Testis (tissue), 2 donors: ENCODE measurements at regions not wholly inside any gene's neighbourhood (a gene's known extent, or its start where the extent isn't known, plus 50 kb on each side); places are given as distances from the start of the nearest gene placed in this dataset.

Experiments used
- POLR2A ChIP-seq: fragments of 450-650 bp; IDR thresholded peaks from one replicate; pipeline ENCODE4 v1.6.1; 2017; ENCODE audit warnings: antibody characterized with exemption, mild to moderate bottlenecking, moderate library complexity
- TF ChIP-seq, protein P1 (sequence below), 3 experiments: fragments of 450-650 bp in 2 of 3; fragments of 200-600 bp in 1 of 3; sonication (generic) in 1 of 3; IDR thresholded peaks; one replicate each; pipeline ENCODE4 v1.5.1; 2016 to 2019; ENCODE audit warnings: antibody characterized with exemption in 3 of 3, mild to moderate bottlenecking in 2 of 3, moderate library complexity in 1 of 3

DNA sequence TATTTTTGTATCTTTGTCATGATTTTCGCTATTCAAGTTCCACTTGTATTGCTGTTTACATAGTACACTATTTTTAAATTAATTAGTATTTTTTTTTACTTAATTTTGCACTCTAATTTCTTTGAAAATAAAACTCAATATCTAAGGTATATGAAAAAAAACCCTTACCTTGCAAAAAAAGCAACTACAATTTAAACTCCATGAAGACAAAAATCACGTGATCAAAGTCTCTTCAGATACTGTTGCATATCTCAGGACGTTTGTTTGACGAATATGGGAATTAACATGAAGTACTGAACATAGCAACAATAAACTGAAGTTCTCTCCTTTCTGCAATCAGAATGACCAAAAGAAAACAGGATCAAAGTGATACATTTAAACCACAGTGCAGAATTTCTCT lies 968.4 kb upstream of the SEL1L start:
- TF ChIP-seq, protein P1, sequence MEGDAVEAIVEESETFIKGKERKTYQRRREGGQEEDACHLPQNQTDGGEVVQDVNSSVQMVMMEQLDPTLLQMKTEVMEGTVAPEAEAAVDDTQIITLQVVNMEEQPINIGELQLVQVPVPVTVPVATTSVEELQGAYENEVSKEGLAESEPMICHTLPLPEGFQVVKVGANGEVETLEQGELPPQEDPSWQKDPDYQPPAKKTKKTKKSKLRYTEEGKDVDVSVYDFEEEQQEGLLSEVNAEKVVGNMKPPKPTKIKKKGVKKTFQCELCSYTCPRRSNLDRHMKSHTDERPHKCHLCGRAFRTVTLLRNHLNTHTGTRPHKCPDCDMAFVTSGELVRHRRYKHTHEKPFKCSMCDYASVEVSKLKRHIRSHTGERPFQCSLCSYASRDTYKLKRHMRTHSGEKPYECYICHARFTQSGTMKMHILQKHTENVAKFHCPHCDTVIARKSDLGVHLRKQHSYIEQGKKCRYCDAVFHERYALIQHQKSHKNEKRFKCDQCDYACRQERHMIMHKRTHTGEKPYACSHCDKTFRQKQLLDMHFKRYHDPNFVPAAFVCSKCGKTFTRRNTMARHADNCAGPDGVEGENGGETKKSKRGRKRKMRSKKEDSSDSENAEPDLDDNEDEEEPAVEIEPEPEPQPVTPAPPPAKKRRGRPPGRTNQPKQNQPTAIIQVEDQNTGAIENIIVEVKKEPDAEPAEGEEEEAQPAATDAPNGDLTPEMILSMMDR (IDR thresholded peaks at IDR 0.05), result no peak
- no peak for TF ChIP-seq POLR2A
